ENCODE measurements at regions not wholly inside any gene's neighbourhood (a gene's known extent, or its start where the extent isn't known, plus 50 kb on each side); places are given as distances from the start of the nearest gene placed in this dataset.

DNA sequence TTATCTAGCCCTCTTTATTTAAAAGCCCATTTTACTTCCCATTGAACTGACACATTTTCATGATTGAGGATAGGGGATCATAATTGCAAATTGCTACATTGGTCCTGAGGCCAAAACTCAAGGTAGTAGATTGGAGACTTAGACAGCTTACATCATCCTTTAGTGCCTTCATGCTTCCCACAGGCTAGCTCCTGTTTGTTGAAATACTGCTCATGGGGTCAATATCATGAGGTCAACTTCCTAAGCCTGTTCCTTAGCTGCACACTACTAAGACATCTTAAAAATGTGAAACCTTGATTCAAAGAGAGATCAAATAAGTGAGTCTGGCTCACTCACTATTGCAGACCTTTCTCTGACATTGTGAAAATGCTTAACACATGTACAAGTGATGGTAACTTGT lies 113.0 kb downstream of the TBC1D30 start:
- H4K20me1 ChIP-seq (ENCODE audit: insufficient read depth, low read length), result no peaks in the 10 kb centered on the region
- intact Hi-C loops (cut with micrococcal nuclease; ENCODE audit: unreplicated experiment), result no loop called here
- no peaks in the 10 kb centered on the region for H3K36me3 ChIP-seq (ENCODE audit: insufficient read depth, low read length)
- TF ChIP-seq, protein P1, sequence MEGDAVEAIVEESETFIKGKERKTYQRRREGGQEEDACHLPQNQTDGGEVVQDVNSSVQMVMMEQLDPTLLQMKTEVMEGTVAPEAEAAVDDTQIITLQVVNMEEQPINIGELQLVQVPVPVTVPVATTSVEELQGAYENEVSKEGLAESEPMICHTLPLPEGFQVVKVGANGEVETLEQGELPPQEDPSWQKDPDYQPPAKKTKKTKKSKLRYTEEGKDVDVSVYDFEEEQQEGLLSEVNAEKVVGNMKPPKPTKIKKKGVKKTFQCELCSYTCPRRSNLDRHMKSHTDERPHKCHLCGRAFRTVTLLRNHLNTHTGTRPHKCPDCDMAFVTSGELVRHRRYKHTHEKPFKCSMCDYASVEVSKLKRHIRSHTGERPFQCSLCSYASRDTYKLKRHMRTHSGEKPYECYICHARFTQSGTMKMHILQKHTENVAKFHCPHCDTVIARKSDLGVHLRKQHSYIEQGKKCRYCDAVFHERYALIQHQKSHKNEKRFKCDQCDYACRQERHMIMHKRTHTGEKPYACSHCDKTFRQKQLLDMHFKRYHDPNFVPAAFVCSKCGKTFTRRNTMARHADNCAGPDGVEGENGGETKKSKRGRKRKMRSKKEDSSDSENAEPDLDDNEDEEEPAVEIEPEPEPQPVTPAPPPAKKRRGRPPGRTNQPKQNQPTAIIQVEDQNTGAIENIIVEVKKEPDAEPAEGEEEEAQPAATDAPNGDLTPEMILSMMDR (conservative IDR thresholded peaks at IDR 0.05; ENCODE audit: low read length), result no peak
- no peak for TF ChIP-seq EZH2phosphoT487 (IDR thresholded peaks at IDR 0.05; ENCODE audit: borderline replicate concordance, low read depth, low read length)
- H3K4me2 ChIP-seq (ENCODE audit: low read length), result no peak overlapping the region
- H2AFZ ChIP-seq (ENCODE audit: low read length), result no peak overlapping the region
- no peak overlapping the region for H3K4me3 ChIP-seq (ENCODE audit: low read depth, low read length, poor library complexity, severe bottlenecking)
- no peak overlapping the region for H3K27ac ChIP-seq (ENCODE audit: low read depth, low read length, poor library complexity, severe bottlenecking)
- H3K9me3 ChIP-seq (ENCODE audit: low read length), result no peaks in the 10 kb centered on the region
- BruUV-seq (replicated peaks), result no TSS peak
- ChIA-PET CTCF (ENCODE audit: unreplicated experiment) (no interaction called here), POLR2A (no interaction called here)
- H3K9me2 ChIP-seq (ENCODE audit: insufficient read depth, low read length), result no peaks in the 10 kb centered on the region
- no peaks in the 10 kb centered on the region for H3K79me2 ChIP-seq (ENCODE audit: insufficient read depth, low read depth, low read length)
- no peak for DNase-seq (ENCODE audit: low spot score)
- H3K4me1 ChIP-seq (ENCODE audit: insufficient read depth, low read length, poor library complexity, severe bottlenecking), result no peaks in the 10 kb centered on the region

DNA sequence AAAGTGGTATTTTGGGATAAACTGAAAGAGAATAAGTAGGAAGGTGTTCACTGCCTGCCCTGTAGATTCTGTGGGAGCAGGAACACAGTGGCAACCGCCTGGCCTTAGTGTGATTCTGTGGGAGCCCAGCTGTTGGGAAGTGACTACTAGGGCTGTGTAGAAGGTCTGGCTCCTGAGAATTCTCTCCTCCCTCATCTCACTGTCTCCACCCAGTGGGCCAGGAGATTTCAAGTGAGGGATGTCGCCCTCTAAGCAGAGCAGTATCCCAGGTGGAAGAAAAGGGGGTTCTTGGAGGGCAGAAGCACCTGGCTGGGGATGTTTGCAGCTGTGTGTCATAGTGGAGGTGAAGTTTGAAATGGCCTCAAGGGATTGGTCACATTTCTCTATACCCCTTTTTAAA lies 113.7 kb downstream of the TBC1D30 start:
- Histone ChIP-seq H3K27ac (ENCODE audit: low read depth, low read length, poor library complexity, severe bottlenecking) (no peak overlapping the region), H4K20me1 (ENCODE audit: insufficient read depth, low read length) (no peaks in the 10 kb centered on the region), H3K9me3 (ENCODE audit: low read length) (no peaks in the 10 kb centered on the region), H3K79me2 (ENCODE audit: insufficient read depth, low read depth, low read length) (no peaks in the 10 kb centered on the region), H3K4me1 (ENCODE audit: insufficient read depth, low read length, poor library complexity, severe bottlenecking) (no peaks in the 10 kb centered on the region), H3K4me2 (ENCODE audit: low read length) (no peak overlapping the region), H2AFZ (ENCODE audit: low read length) (no peak overlapping the region), H3K9me2 (ENCODE audit: insufficient read depth, low read length) (no peaks in the 10 kb centered on the region), H3K36me3 (ENCODE audit: insufficient read depth, low read length) (no peaks in the 10 kb centered on the region), H3K4me3 (ENCODE audit: low read depth, low read length, poor library complexity, severe bottlenecking) (no peak overlapping the region)
- BruUV-seq (replicated peaks), result no TSS peak
- ChIA-PET POLR2A (no interaction called here), CTCF (ENCODE audit: unreplicated experiment) (no interaction called here)
- intact Hi-C loops (cut with micrococcal nuclease; ENCODE audit: unreplicated experiment), result no loop called here
- TF ChIP-seq, protein P1 (conservative IDR thresholded peaks at IDR 0.05; ENCODE audit: low read length), result no peak
- no peak for TF ChIP-seq EZH2phosphoT487 (IDR thresholded peaks at IDR 0.05; ENCODE audit: borderline replicate concordance, low read depth, low read length)
- DNase-seq (ENCODE audit: low spot score), result no peak

DNA sequence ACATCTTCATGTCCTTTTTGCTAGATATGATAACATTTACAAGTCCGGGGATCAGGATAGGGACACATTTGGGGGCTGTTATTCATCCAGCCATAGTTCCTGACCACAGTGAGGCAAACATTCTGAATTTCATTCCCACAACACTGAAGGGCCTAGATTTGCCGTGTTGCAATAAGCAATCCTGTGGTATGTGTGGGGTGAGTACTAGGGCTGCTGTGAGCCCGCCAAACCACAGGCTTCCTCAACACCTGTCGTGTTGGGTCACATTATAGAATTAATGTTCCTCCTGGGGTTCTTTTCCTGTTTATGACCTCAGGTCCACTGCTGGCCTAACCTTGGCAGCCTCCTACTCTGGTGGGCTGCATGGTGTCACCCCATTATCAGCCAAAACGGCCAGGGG lies 119.2 kb downstream of the TBC1D30 start:
- no TSS peak for BruUV-seq (replicated peaks)
- DNase-seq (ENCODE audit: low spot score), result no peak
- Histone ChIP-seq H3K4me1 (ENCODE audit: insufficient read depth, low read length, poor library complexity, severe bottlenecking) (no peaks in the 10 kb centered on the region), H3K9me3 (ENCODE audit: low read length) (no peaks in the 10 kb centered on the region), H3K36me3 (ENCODE audit: insufficient read depth, low read length) (no peaks in the 10 kb centered on the region), H3K79me2 (ENCODE audit: insufficient read depth, low read depth, low read length) (no peaks in the 10 kb centered on the region), H3K4me3 (ENCODE audit: low read depth, low read length, poor library complexity, severe bottlenecking) (no peak overlapping the region), H3K27ac (ENCODE audit: low read depth, low read length, poor library complexity, severe bottlenecking) (no peak overlapping the region), H3K4me2 (ENCODE audit: low read length) (no peak overlapping the region), H3K9me2 (ENCODE audit: insufficient read depth, low read length) (no peaks in the 10 kb centered on the region), H2AFZ (ENCODE audit: low read length) (no peak overlapping the region), H4K20me1 (ENCODE audit: insufficient read depth, low read length) (no peaks in the 10 kb centered on the region)
- no peak for TF ChIP-seq EZH2phosphoT487 (IDR thresholded peaks at IDR 0.05; ENCODE audit: borderline replicate concordance, low read depth, low read length)
- TF ChIP-seq, protein P1 (conservative IDR thresholded peaks at IDR 0.05; ENCODE audit: low read length), result no peak
- ChIA-PET CTCF (ENCODE audit: unreplicated experiment) (no interaction called here), POLR2A (no interaction called here)
- intact Hi-C loops (cut with micrococcal nuclease; ENCODE audit: unreplicated experiment), result no loop called here

Measured in OCI-LY7 (cell line).